HepG2 (cell line): ENCODE measurements at regions not wholly inside any gene's neighbourhood (a gene's known extent, or its start where the extent isn't known, plus 50 kb on each side); places are given as distances from the start of the nearest gene placed in this dataset.

Experiments used
- FOXK2 ChIP-seq: fragments of 450-650 bp; IDR thresholded peaks from 2 replicates; pipeline ENCODE4 v1.6.1; 2016
- HNF4A ChIP-seq: sonication (generic); formaldehyde crosslinking; IDR thresholded peaks from 2 replicates; pipeline ENCODE4 v1.4.0; 2020; ENCODE audit warnings: missing genetic modification reagents
- MED1 ChIP-seq: sonication (generic); formaldehyde crosslinking; IDR thresholded peaks from 2 replicates; pipeline ENCODE4 v1.4.0; 2020; ENCODE audit warnings: missing genetic modification reagents
- POLR2AphosphoS5 ChIP-seq: IDR thresholded peaks from 2 replicates; pipeline ENCODE4 v1.6.1; 2012; ENCODE audit warnings: low read depth, low read length
- RBFOX2 ChIP-seq: fragments of 200-400 bp; formaldehyde crosslinking; IDR thresholded peaks from 2 replicates; pipeline ENCODE4 v1.6.1; 2017; ENCODE audit warnings: low read depth, mild to moderate bottlenecking, low read length
- SMAD1 ChIP-seq: sonication (generic); formaldehyde crosslinking; IDR thresholded peaks from 2 replicates; pipeline ENCODE4 v1.4.0; 2020; ENCODE audit warnings: missing genetic modification reagents, low read depth, mild to moderate bottlenecking, borderline replicate concordance
- STAT5B ChIP-seq: sonication (generic); formaldehyde crosslinking; IDR thresholded peaks from 2 replicates; pipeline ENCODE4 v1.4.0; 2020; ENCODE audit warnings: missing genetic modification reagents
- TCF7L2 ChIP-seq: IDR thresholded peaks from 2 replicates; pipeline ENCODE4 v1.6.1; 2011; ENCODE audit warnings: mild to moderate bottlenecking, low read depth, low read length, moderate library complexity
- YY1 ChIP-seq: IDR thresholded peaks from 2 replicates; pipeline ENCODE4 v1.6.1; 2011; ENCODE audit warnings: low read length, low read depth, moderate library complexity, mild to moderate bottlenecking; ENCODE audit not compliant: insufficient read depth, insufficient replicate concordance
- ZFP1 ChIP-seq: IDR thresholded peaks from 2 replicates; pipeline ENCODE4 v1.6.1; 2016
- ZSCAN30 ChIP-seq: sonication (generic); formaldehyde crosslinking; IDR thresholded peaks from 2 replicates; pipeline ENCODE4 v1.5.0; 2020; ENCODE audit warnings: mild to moderate bottlenecking, missing genetic modification reagents
- TF ChIP-seq, protein P1 (sequence below): sonication (generic); formaldehyde crosslinking; IDR thresholded peaks from 2 replicates; pipeline ENCODE4 v1.5.0; 2020; ENCODE audit warnings: mild to moderate bottlenecking, missing genetic modification reagents, moderate library complexity
- TF ChIP-seq, protein P2 (sequence below): sonication (generic); formaldehyde crosslinking; IDR thresholded peaks from 2 replicates; pipeline ENCODE4 v1.8.1; 2023; ENCODE audit warnings: missing genetic modification reagents, mild to moderate bottlenecking, borderline replicate concordance

DNA sequence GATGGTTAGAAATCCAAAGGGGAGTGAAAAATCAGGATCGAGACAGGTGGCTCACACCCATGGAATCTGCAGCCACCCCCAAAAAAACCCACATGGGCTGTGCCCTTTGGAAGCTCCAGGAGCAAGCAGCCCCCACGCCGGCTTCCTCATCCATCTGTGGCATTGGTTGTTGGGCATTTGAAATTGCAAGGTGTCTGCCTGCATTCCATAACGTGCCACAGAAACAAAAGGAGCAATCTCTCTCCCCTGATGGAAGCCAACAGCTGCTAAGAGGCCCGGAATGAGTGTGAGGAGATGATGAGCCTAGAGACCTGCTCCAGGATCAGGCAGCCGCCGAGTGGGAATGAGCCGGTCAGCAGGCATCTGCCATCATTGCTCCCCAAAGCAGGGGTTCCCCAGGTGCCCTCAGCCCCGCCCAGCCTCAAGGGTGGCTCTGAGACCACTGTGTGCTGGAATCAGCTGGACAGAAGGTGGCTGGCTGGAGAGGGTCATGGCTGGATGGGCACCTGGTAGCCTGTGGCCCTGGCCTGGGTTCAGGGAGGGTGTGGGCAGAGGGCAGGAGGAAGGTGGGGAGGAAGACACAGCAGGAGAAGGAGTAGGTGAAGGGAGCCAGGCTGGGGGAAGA, 113.2 kb downstream of the CRLF2 start:
- TF ChIP-seq STAT5B (no peak), POLR2AphosphoS5 (no peak), ZFP1 (CRISPR knock-in tag) (no peak), MED1 (no peak), TCF7L2 (no peak), RBFOX2 (no peak), FOXK2 (no peak), ZSCAN30 (CRISPR knock-in tag) (no peak), SMAD1 (CRISPR knock-in tag) (no peak), YY1 (no peak), HNF4A (no peak)
- TF ChIP-seq, protein P1, sequence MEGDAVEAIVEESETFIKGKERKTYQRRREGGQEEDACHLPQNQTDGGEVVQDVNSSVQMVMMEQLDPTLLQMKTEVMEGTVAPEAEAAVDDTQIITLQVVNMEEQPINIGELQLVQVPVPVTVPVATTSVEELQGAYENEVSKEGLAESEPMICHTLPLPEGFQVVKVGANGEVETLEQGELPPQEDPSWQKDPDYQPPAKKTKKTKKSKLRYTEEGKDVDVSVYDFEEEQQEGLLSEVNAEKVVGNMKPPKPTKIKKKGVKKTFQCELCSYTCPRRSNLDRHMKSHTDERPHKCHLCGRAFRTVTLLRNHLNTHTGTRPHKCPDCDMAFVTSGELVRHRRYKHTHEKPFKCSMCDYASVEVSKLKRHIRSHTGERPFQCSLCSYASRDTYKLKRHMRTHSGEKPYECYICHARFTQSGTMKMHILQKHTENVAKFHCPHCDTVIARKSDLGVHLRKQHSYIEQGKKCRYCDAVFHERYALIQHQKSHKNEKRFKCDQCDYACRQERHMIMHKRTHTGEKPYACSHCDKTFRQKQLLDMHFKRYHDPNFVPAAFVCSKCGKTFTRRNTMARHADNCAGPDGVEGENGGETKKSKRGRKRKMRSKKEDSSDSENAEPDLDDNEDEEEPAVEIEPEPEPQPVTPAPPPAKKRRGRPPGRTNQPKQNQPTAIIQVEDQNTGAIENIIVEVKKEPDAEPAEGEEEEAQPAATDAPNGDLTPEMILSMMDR: no peak
- TF ChIP-seq, protein P2, sequence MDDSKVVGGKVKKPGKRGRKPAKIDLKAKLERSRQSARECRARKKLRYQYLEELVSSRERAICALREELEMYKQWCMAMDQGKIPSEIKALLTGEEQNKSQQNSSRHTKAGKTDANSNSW (CRISPR knock-in tag): no peak
